NT2/D1 (cell line): ENCODE measurements at regions not wholly inside any gene's neighbourhood (a gene's known extent, or its start where the extent isn't known, plus 50 kb on each side); places are given as distances from the start of the nearest gene placed in this dataset.

ENCODE experiments used
- DNase-seq: peaks from one replicate; pipeline ENCODE4 v3.0.0-alpha.2; 2011; ENCODE audit warnings: low read depth, low spot score
- H3K27me3 ChIP-seq: 2 replicates; pipeline ENCODE4 v1.6.0; 2011; ENCODE audit warnings: mild to moderate bottlenecking; ENCODE audit not compliant: insufficient read length, insufficient read depth
- H3K36me3 ChIP-seq: 2 replicates; pipeline ENCODE4 v1.6.1; 2011; ENCODE audit warnings: mild to moderate bottlenecking, low read length, mixed read lengths; ENCODE audit not compliant: insufficient read depth, insufficient read length
- H3K4me1 ChIP-seq: 2 replicates; pipeline ENCODE4 v1.5.1; 2011; ENCODE audit not compliant: insufficient read depth, insufficient read length
- H3K4me3 ChIP-seq: 2 replicates; pipeline ENCODE4 v1.5.1; 2011; ENCODE audit warnings: low read depth; ENCODE audit not compliant: insufficient read length
- H3K9ac ChIP-seq: 2 replicates; pipeline ENCODE4 v1.6.0; 2011; ENCODE audit warnings: low read depth; ENCODE audit not compliant: insufficient read length
- H3K9me3 ChIP-seq: 2 replicates; pipeline ENCODE4 v1.5.1; 2011; ENCODE audit warnings: mild to moderate bottlenecking, low read length; ENCODE audit not compliant: insufficient read depth
- SUZ12 ChIP-seq: IDR thresholded peaks from 2 replicates; pipeline ENCODE4 v1.6.1; 2011; ENCODE audit not compliant: insufficient read length, insufficient read depth; ENCODE audit errors: extremely low read depth
- YY1 ChIP-seq: IDR thresholded peaks from 2 replicates; pipeline ENCODE4 v1.6.1; 2011; ENCODE audit not compliant: insufficient read length, insufficient read depth
- ZNF274 ChIP-seq: IDR thresholded peaks from 2 replicates; pipeline ENCODE4 v1.6.1; 2011; ENCODE audit warnings: mild to moderate bottlenecking, low read depth, low read length

GRCh38 chr16:48903039-48903438 is 293.1 kb upstream of the N4BP1 start:
- H3K36me3 ChIP-seq = no peaks in the 10 kb centered on the region
- no peak overlapping the region for H3K9ac ChIP-seq
- no peaks in the 10 kb centered on the region for H3K4me1 ChIP-seq
- H3K4me3 ChIP-seq = no peak overlapping the region
- no peaks in the 10 kb centered on the region for H3K27me3 ChIP-seq
- DNase-seq = no peak
- no peaks in the 10 kb centered on the region for H3K9me3 ChIP-seq
- TF ChIP-seq SUZ12 = no peak
- TF ChIP-seq ZNF274 = no peak
- no peak for TF ChIP-seq YY1

DNA sequence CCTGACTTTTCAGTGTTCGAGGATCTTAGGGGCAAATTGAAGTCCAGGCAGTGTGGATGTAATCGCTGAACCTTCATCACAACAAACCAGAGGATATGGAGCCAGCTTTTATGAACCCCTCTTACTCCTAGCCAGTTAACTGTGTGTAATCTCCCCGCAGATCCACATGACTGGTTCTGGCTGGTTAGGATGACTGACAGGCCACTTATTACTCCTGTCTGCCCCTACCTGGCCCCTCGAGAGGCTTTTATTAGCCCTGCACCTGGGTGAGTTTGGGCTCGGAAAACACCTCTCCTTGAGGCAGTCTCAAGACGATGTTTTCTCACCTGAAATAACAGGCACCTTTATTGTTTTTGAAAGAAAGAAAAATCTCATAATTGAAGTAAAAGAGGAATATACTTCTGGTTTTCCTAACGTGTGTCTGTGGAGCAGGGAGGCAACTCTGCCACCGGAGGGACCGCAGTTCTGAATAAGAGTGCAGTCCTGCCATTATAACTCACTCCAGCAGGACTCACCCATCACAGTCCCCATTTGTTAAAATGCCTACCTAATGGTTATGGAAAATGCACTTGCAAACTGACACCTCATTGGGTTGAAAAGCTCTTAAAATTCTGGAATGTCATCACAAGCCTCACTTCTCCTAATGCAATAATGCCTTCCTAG is 291.9 kb upstream of the N4BP1 start:
- no peak for DNase-seq
- TF ChIP-seq SUZ12 (no peak), YY1 (no peak), ZNF274 (no peak)
- H3K4me3 ChIP-seq = no peak overlapping the region
- H3K4me1 ChIP-seq = no peaks in the 10 kb centered on the region
- H3K36me3 ChIP-seq = no peaks in the 10 kb centered on the region
- H3K9me3 ChIP-seq = no peaks in the 10 kb centered on the region
- H3K27me3 ChIP-seq = no peaks in the 10 kb centered on the region
- no peak overlapping the region for H3K9ac ChIP-seq

GRCh38 chr16:48899500-48899899 is 289.5 kb upstream of the N4BP1 start:
- Histone ChIP-seq H3K4me3 (no peak overlapping the region), H3K27me3 (no peaks in the 10 kb centered on the region), H3K36me3 (no peaks in the 10 kb centered on the region), H3K9ac (no peak overlapping the region), H3K4me1 (no peaks in the 10 kb centered on the region), H3K9me3 (no peaks in the 10 kb centered on the region)
- DNase-seq = no peak
- TF ChIP-seq ZNF274 (no peak), SUZ12 (no peak), YY1 (no peak)

DNA sequence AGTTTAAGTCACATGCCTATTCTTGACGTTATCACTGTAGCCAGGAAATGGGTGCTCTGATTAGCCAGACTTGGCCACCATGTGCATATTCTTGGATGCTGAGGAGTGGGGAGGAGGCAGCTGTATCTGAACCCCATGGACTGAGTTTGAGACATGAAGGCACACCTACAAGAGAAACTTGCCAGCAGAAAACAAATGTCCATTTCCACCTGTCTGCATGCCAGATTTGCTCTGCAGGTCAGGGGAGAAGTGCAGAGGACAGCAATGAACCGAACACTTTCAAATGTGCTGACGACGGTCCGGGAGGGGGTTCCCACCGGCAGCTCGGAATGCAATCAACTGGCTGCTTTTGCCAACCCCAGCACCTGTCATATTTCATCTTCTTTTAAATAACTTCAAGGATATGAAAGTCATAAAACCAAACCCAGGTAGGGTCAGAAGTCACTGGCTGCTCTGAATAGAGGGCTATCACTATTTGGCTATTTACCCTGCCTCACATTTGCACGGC is 287.8 kb upstream of the N4BP1 start:
- Histone ChIP-seq H3K4me1 (no peaks in the 10 kb centered on the region), H3K9ac (no peak overlapping the region), H3K9me3 (no peaks in the 10 kb centered on the region), H3K36me3 (no peaks in the 10 kb centered on the region), H3K27me3 (no peaks in the 10 kb centered on the region), H3K4me3 (no peak overlapping the region)
- no peak for TF ChIP-seq SUZ12
- TF ChIP-seq ZNF274 = no peak
- no peak for TF ChIP-seq YY1
- no peak for DNase-seq

GRCh38 chr16:48895142-48895541 is 285.2 kb upstream of the N4BP1 start:
- Histone ChIP-seq H3K27me3 (no peaks in the 10 kb centered on the region), H3K9me3 (no peaks in the 10 kb centered on the region), H3K9ac (no peak overlapping the region), H3K36me3 (no peaks in the 10 kb centered on the region), H3K4me1 (no peaks in the 10 kb centered on the region), H3K4me3 (no peak overlapping the region)
- no peak for DNase-seq
- TF ChIP-seq ZNF274 (no peak), SUZ12 (no peak), YY1 (no peak)

DNA sequence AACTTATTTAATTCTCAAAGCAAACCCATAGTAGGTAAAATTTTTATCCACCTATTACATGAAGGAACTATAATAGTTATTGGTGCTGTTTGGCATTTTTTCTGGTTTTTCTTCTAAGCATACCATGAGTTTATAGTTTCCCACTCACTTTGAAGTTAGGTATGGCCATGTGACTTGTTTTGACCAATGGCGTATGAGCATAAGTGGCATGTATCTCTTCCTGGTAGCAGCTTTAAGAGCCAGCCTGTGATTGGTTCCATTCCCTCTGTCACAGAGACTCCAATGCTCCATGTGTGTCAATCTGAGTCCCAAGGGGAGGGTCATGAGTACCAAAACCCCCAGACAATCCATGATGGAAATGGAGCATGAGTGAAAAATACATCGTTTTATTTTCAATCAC is 282.9 kb upstream of the N4BP1 start:
- Histone ChIP-seq H3K27me3 (no peaks in the 10 kb centered on the region), H3K36me3 (no peaks in the 10 kb centered on the region), H3K9ac (no peak overlapping the region), H3K9me3 (no peaks in the 10 kb centered on the region), H3K4me1 (no peaks in the 10 kb centered on the region), H3K4me3 (no peak overlapping the region)
- DNase-seq = no peak
- no peak for TF ChIP-seq YY1
- TF ChIP-seq ZNF274 = no peak
- no peak for TF ChIP-seq SUZ12

- Histone ChIP-seq H3K27me3 (no peaks in the 10 kb centered on the region), H3K4me3 (no peak overlapping the region), H3K9me3 (no peaks in the 10 kb centered on the region), H3K9ac (no peak overlapping the region), H3K36me3 (no peaks in the 10 kb centered on the region), H3K4me1 (no peaks in the 10 kb centered on the region)
- TF ChIP-seq SUZ12 = no peak
- TF ChIP-seq ZNF274 = no peak
- no peak for TF ChIP-seq YY1
- DNase-seq = no peak
These were observed 277.7 kb upstream of the N4BP1 start for GRCh38 chr16:48887646-48888210.
